ENCODE measurements at regions not wholly inside any gene's neighbourhood (a gene's known extent, or its start where the extent isn't known, plus 50 kb on each side); places are given as distances from the start of the nearest gene placed in this dataset.

DNA sequence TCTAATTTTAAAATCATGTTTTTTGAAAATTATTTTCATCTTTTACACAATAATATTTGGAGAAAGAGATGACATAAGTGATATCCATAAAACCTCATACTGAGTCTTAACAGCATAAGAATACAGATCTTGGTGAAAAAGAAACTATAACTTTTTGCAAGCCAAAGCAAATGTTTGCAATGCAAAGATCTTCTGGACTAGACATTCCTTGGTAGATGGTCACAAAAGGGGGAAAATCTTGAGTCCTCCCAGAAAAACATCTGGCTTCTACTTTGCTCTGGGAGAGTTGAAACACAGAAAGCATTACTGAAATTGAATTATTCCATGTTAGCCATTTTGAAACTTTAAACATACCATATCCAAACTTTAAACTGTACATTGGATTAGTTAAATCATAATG, 308.2 kb downstream of the ANXA1 start:
- TF ChIP-seq REST (IDR thresholded peaks at IDR 0.05; ENCODE audit: insufficient read depth in 1 of 2, low read depth in 2 of 2, low read length in 2 of 2) (no peak), POLR2AphosphoS5 (IDR thresholded peaks at IDR 0.05; ENCODE audit: low read depth, low read length) (no peak), FOXP2 (optimal IDR thresholded peaks at IDR 0.05; ENCODE audit: borderline replicate concordance, extremely low read depth, extremely low read length, insufficient read depth) (no peak), TAF1 (IDR thresholded peaks at IDR 0.05; ENCODE audit: borderline replicate concordance, insufficient read depth, low read length) (no peak)

Measured in PFSK-1 (cell line).